ENCODE measurements at regions not wholly inside any gene's neighbourhood (a gene's known extent, or its start where the extent isn't known, plus 50 kb on each side); places are given as distances from the start of the nearest gene placed in this dataset.
A peak's percentile ranks its signal among the peaks of the same experiment; 100 is the strongest.

DNA sequence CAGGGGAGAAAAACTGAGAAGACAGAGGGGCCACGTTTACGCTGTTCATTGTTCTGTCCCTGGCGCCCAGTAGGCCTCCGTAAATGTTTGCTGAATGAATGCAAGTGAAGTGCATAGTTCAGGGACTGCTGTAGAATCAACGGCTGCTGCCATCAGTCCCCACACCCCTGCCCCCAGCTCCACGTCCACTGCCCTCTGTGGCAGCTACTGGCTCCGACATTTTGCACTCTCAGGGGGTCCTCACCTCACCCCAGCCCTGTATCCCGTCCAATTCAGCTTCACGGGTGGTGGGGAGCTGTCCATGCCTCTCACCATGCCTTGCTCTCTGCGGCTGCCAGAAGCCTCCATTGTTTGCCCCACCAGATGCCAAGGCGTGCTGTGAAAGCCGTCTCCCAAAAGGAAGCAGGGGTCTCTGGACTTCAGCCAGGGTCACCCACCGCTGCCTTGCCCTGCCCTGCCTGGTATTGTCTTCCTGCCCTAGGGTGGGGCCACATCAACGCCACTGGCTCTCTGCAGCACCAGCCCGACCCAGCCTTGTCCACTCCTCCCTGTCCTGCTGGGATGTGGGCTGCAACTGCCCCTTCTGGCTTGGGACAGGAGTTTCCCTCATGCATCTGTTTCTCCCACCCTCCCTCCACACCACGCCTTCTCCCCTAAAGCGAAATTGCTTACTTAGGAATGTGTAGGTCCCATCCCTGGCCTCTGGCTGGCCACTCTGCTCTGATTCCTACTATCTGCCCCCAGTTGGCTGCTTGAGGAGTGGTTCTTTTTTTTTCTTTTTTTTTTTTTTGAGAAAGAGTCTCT, 86.0 kb downstream of the RHOB start:
- ATAC-seq = peak in 4 of 8 donors; percentile 5 to 53 (median 24)
- Histone ChIP-seq H3K27me3 (no peaks in the 10 kb centered on the region), H3K27ac (peak overlapping the region in 6 of 10 donors; percentile 20 to 70 (median 51)), H3K4me3 (no peak overlapping the region), H3K9me3 (no peaks in the 10 kb centered on the region), H3K4me1 (peaks cover 9 to 67% (median 31%) of the 10 kb centered on the region in 9 donors), H3K36me3 (no peaks in the 10 kb centered on the region)
- intact Hi-C loops (cut with DNase I) = loop anchor here in 2 of 10 donors (5.0 kb wide), 3 partner anchors 39 to 79 kb away; no protein-coding TSS in a partner anchor
- TF ChIP-seq, protein P1, sequence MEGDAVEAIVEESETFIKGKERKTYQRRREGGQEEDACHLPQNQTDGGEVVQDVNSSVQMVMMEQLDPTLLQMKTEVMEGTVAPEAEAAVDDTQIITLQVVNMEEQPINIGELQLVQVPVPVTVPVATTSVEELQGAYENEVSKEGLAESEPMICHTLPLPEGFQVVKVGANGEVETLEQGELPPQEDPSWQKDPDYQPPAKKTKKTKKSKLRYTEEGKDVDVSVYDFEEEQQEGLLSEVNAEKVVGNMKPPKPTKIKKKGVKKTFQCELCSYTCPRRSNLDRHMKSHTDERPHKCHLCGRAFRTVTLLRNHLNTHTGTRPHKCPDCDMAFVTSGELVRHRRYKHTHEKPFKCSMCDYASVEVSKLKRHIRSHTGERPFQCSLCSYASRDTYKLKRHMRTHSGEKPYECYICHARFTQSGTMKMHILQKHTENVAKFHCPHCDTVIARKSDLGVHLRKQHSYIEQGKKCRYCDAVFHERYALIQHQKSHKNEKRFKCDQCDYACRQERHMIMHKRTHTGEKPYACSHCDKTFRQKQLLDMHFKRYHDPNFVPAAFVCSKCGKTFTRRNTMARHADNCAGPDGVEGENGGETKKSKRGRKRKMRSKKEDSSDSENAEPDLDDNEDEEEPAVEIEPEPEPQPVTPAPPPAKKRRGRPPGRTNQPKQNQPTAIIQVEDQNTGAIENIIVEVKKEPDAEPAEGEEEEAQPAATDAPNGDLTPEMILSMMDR (IDR thresholded peaks at IDR 0.05) = no peak
- DNase-seq = peak in 1 of 2 donors; percentile 31
- WGBS, 2 donors = 74 to 77% methylated on average over 17 of the region's 17 CpGs

DNA sequence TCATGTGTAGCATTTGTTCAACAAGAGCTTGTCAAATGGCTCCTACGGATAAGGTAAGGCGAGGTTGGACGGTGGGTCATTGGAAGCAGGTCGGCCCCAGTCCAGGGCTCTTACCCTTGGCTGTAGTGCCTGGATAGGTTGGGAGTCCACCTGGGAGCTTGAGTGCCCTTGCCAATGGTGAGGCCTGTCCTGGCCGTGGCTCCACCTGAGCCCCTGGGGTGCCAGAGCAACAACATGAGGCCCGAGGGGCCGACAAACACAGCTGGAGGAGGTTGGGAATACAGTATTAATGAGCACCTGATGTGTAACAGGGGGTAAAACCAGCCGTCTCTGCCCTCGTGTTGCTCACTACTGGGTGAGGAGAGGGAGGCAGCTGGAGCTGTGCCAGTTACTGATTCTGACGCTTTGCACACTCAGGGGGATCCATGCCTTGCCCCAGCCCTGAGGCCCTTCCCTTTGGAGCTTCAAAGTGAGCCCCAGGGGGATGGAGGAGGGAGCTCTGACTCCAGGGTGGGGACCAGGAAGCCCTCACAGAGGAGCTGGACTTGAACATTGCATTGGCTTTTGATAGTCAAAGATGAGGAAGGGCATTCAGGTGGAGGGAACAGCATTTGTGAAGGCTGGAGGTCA, 87.2 kb downstream of the RHOB start:
- TF ChIP-seq, protein P1 (IDR thresholded peaks at IDR 0.05) = no peak
- ATAC-seq (no peak), DNase-seq (no peak)
- H3K36me3 ChIP-seq = no peaks in the 10 kb centered on the region
- intact Hi-C loops (cut with DNase I) = loop anchor here in 3 of 10 donors (2.0 to 5.0 kb wide), 4 partner anchors 31 to 78 kb away; no protein-coding TSS in a partner anchor
- H3K27ac ChIP-seq = peak overlapping the region in 4 of 10 donors; percentile 10 to 70 (median 40)
- H3K9me3 ChIP-seq = no peaks in the 10 kb centered on the region
- H3K4me1 ChIP-seq = peaks cover 9 to 67% (median 30%) of the 10 kb centered on the region in 9 donors
- H3K4me3 ChIP-seq = no peak overlapping the region
- 88 to 93% methylated on average over 10 of the region's 10 CpGs for WGBS, 2 donors
- H3K27me3 ChIP-seq = no peaks in the 10 kb centered on the region

DNA sequence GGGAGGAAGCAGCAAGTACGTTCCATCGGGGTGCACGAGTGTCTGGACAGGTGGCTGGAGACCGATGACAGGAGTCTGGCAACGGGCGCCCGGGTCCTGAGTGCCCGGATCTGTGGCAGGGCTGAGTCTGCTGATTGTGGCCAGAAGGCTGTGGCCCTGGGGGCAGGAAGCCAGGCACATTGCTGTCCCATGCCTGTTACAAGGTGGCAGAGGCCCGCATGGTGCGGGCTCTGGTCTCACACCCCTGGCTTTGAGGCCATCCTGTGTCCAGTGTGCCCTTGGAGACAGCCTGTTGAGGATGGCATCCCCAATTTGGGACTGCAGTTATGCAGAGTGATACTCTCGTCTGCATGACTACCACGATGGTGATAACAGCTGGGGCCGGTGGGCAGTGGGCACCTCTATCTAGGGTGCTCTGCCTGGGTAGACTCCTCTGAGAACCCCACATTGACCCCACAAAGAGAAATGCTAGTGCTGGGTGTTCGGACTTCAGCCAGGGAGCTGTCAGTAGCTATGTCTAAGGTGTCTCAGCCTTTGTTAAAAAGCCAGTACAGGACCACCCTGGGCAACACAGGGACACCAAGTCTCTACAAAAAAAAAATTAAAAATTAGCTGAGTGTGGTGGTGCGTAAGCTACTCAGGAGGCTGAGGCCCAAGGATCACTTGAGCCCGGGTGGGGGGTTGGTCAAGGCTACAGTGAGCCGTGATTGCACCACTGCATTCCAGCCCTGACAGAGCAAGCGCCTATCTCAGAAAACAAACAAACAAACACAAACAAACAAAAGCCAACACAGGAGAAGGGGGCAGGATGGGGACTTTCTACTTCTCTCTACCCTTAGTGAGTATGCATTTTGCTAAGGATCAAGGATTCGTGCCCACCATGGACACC, 88.3 kb downstream of the RHOB start:
- Histone ChIP-seq H3K36me3 (no peaks in the 10 kb centered on the region), H3K27me3 (no peaks in the 10 kb centered on the region), H3K27ac (no peak overlapping the region), H3K9me3 (no peaks in the 10 kb centered on the region), H3K4me1 (peaks cover 9 to 67% (median 29%) of the 10 kb centered on the region in 9 donors), H3K4me3 (no peak overlapping the region)
- peak in 1 of 2 donors; percentile 53 for DNase-seq
- intact Hi-C loops (cut with DNase I) = loop anchor here in 3 of 10 donors (2.0 to 5.0 kb wide), 4 partner anchors 30 to 77 kb away; no protein-coding TSS in a partner anchor
- TF ChIP-seq, protein P1 (IDR thresholded peaks at IDR 0.05) = no peak
- WGBS, 2 donors = 68 to 78% methylated on average over 19 of the region's 19 CpGs
- peak; percentile 19 to 85 (median 56) for ATAC-seq

Data from heart right ventricle (tissue), 16 donors.